ENCODE measurements at regions not wholly inside any gene's neighbourhood (a gene's known extent, or its start where the extent isn't known, plus 50 kb on each side); places are given as distances from the start of the nearest gene placed in this dataset.

DNA sequence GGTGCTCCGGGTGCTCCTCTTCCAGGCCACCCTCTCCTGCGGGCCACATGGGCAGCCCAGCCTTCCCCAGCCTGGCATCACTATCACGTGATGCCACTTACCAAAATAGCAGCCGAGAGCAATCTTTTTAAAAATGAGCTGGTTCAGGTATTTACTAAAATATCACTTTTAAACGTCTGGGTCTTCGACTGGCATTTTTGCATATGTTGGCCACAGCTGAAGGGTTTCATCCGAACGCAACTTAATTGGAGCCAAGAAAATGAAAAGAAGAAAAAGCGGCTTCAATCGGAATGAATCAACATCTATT lies 94.6 kb upstream of the ANO1 start:
- peaks cover 26% of the 10 kb centered on the region for H3K27me3 ChIP-seq (ENCODE audit: control insufficient read depth, insufficient read depth, low read length)
- H3K4me1 ChIP-seq (ENCODE audit: control insufficient read depth, insufficient read depth, low read length), result peaks cover 8% of the 10 kb centered on the region; the same call in 1 of the 2 replicates
- in situ Hi-C loops (cut with HindIII; ENCODE audit: low pct_unique_long_range_greater_than_20kb, low sequenced_read_pairs), result no loop called here
- intact Hi-C loops (cut with micrococcal nuclease; ENCODE audit: unreplicated experiment), result no loop called here
- ATAC-seq (no peak), DNase-seq (ENCODE audit: low read depth, low spot score) (no peak)
- no TSS peak for BruUV-seq (replicated peaks)
- POLR2A ChIA-PET, result no interaction called here
- TF ChIP-seq, protein P1, sequence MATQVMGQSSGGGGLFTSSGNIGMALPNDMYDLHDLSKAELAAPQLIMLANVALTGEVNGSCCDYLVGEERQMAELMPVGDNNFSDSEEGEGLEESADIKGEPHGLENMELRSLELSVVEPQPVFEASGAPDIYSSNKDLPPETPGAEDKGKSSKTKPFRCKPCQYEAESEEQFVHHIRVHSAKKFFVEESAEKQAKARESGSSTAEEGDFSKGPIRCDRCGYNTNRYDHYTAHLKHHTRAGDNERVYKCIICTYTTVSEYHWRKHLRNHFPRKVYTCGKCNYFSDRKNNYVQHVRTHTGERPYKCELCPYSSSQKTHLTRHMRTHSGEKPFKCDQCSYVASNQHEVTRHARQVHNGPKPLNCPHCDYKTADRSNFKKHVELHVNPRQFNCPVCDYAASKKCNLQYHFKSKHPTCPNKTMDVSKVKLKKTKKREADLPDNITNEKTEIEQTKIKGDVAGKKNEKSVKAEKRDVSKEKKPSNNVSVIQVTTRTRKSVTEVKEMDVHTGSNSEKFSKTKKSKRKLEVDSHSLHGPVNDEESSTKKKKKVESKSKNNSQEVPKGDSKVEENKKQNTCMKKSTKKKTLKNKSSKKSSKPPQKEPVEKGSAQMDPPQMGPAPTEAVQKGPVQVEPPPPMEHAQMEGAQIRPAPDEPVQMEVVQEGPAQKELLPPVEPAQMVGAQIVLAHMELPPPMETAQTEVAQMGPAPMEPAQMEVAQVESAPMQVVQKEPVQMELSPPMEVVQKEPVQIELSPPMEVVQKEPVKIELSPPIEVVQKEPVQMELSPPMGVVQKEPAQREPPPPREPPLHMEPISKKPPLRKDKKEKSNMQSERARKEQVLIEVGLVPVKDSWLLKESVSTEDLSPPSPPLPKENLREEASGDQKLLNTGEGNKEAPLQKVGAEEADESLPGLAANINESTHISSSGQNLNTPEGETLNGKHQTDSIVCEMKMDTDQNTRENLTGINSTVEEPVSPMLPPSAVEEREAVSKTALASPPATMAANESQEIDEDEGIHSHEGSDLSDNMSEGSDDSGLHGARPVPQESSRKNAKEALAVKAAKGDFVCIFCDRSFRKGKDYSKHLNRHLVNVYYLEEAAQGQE (IDR thresholded peaks at IDR 0.05; ENCODE audit: insufficient read depth in 1 of 2, low read depth in 2 of 2, low read length in 1 of 2), result no peak
- TF ChIP-seq TCF7L2 (IDR thresholded peaks at IDR 0.05; ENCODE audit: low read depth, low read length), result no peak
- TF ChIP-seq, protein P2, sequence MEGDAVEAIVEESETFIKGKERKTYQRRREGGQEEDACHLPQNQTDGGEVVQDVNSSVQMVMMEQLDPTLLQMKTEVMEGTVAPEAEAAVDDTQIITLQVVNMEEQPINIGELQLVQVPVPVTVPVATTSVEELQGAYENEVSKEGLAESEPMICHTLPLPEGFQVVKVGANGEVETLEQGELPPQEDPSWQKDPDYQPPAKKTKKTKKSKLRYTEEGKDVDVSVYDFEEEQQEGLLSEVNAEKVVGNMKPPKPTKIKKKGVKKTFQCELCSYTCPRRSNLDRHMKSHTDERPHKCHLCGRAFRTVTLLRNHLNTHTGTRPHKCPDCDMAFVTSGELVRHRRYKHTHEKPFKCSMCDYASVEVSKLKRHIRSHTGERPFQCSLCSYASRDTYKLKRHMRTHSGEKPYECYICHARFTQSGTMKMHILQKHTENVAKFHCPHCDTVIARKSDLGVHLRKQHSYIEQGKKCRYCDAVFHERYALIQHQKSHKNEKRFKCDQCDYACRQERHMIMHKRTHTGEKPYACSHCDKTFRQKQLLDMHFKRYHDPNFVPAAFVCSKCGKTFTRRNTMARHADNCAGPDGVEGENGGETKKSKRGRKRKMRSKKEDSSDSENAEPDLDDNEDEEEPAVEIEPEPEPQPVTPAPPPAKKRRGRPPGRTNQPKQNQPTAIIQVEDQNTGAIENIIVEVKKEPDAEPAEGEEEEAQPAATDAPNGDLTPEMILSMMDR (IDR thresholded peaks at IDR 0.05), result no peak
- no peak for TF ChIP-seq POLR2AphosphoS5 (IDR thresholded peaks at IDR 0.05; ENCODE audit: low read depth, low read length)
- no peak for TF ChIP-seq SIN3A (IDR thresholded peaks at IDR 0.05; ENCODE audit: borderline replicate concordance, insufficient read depth, low read depth, low read length)
- H3K4me3 ChIP-seq (ENCODE audit: low read depth in 2 of 2, low read length in 2 of 2), result no peak overlapping the region
- H3K36me3 ChIP-seq (ENCODE audit: control insufficient read depth, insufficient read depth, low read length), result no peaks in the 10 kb centered on the region
- H3K27ac ChIP-seq (ENCODE audit: low read length), result no peak overlapping the region
- H3K9me3 ChIP-seq (ENCODE audit: control insufficient read depth, insufficient read depth, low read depth, low read length), result no peaks in the 10 kb centered on the region
- CTCF ChIA-PET, result no interaction called here

GRCh38 chr11:69983897-69984438 lies 94.1 kb upstream of the ANO1 start:
- peaks cover 29% of the 10 kb centered on the region for H3K27me3 ChIP-seq (ENCODE audit: control insufficient read depth, insufficient read depth, low read length)
- POLR2A ChIA-PET, result no interaction called here
- TF ChIP-seq, protein P1 (IDR thresholded peaks at IDR 0.05; ENCODE audit: insufficient read depth in 1 of 2, low read depth in 2 of 2, low read length in 1 of 2), result no peak
- TF ChIP-seq, protein P2 (IDR thresholded peaks at IDR 0.05), result no peak
- no peak for TF ChIP-seq SIN3A (IDR thresholded peaks at IDR 0.05; ENCODE audit: borderline replicate concordance, insufficient read depth, low read depth, low read length)
- TF ChIP-seq TCF7L2 (IDR thresholded peaks at IDR 0.05; ENCODE audit: low read depth, low read length), result no peak
- TF ChIP-seq POLR2AphosphoS5 (IDR thresholded peaks at IDR 0.05; ENCODE audit: low read depth, low read length), result no peak
- ATAC-seq (no peak), DNase-seq (ENCODE audit: low read depth, low spot score) (no peak)
- no peaks in the 10 kb centered on the region for H3K36me3 ChIP-seq (ENCODE audit: control insufficient read depth, insufficient read depth, low read length)
- H3K4me1 ChIP-seq (ENCODE audit: control insufficient read depth, insufficient read depth, low read length), result peaks cover 8% of the 10 kb centered on the region; the same call in 1 of the 2 replicates
- in situ Hi-C loops (cut with HindIII; ENCODE audit: low pct_unique_long_range_greater_than_20kb, low sequenced_read_pairs), result no loop called here
- no peak overlapping the region for H3K4me3 ChIP-seq (ENCODE audit: low read depth in 2 of 2, low read length in 2 of 2)
- CTCF ChIA-PET, result no interaction called here
- H3K27ac ChIP-seq (ENCODE audit: low read length), result no peak overlapping the region
- BruUV-seq (replicated peaks), result no TSS peak
- intact Hi-C loops (cut with micrococcal nuclease; ENCODE audit: unreplicated experiment), result no loop called here
- no peaks in the 10 kb centered on the region for H3K9me3 ChIP-seq (ENCODE audit: control insufficient read depth, insufficient read depth, low read depth, low read length)

All from Panc1 (cell line).